CD4-positive, CD25-positive, alpha-beta regulatory T cell (primary cell): ENCODE measurements at regions not wholly inside any gene's neighbourhood (a gene's known extent, or its start where the extent isn't known, plus 50 kb on each side); places are given as distances from the start of the nearest gene placed in this dataset.

Experiments used
- ATAC-seq, 2 donors: fragments of 150-1000 bp; cut with Tn5 transposase; one replicate each; pipeline ENCODE4 v1.10.0; 2021; ENCODE audit warnings: low read depth in 2 of 2, moderate number of reproducible peaks in 2 of 2, moderate library complexity in 1 of 2
- DNase-seq, 3 donors: peaks; one replicate each; pipeline versions ENCODE4 v3.0.0 to v3.0.0-alpha.2; 2012 to 2022; ENCODE audit warnings: mixed read lengths in 1 of 3
- H3K27ac ChIP-seq: one replicate; pipeline ENCODE4 v1.7.0; 2013; ENCODE audit warnings: mild to moderate bottlenecking, low read length; ENCODE audit not compliant: insufficient read depth, poor library complexity, severe bottlenecking
- H3K27me3 ChIP-seq: one replicate; pipeline ENCODE4 v1.7.0; 2013; ENCODE audit warnings: low read length; ENCODE audit not compliant: control insufficient read depth, insufficient read depth
- H3K36me3 ChIP-seq: one replicate; pipeline ENCODE4 v1.7.0; 2013; ENCODE audit warnings: mild to moderate bottlenecking, low read length, moderate library complexity; ENCODE audit not compliant: control insufficient read depth, insufficient read depth
- H3K4me1 ChIP-seq: 2 replicates; pipeline ENCODE4 v1.7.0; 2013; ENCODE audit warnings: mild to moderate bottlenecking, low read length; ENCODE audit not compliant: insufficient read depth, control insufficient read depth, poor library complexity, severe bottlenecking
- H3K4me3 ChIP-seq: one replicate; pipeline ENCODE4 v1.7.0; 2013; ENCODE audit warnings: low read depth, mild to moderate bottlenecking, low read length, moderate library complexity
- H3K9me3 ChIP-seq, 2 experiments: 1 replicate in 1 of 2; 2 replicates in 1 of 2; pipeline ENCODE4 v1.7.0; 2013; ENCODE audit warnings: low read length in 2 of 2, mild to moderate bottlenecking in 1 of 2, moderate library complexity in 1 of 2; ENCODE audit not compliant: control insufficient read depth in 2 of 2
- H3K27ac Mint-ChIP-seq, 3 donors: one replicate each; pipeline ENCODE4 v1.8.0; 2020 to 2022; ENCODE audit warnings: mild to moderate bottlenecking in 3 of 3, mixed read lengths in 3 of 3, moderate library complexity in 2 of 3
- H3K27me3 Mint-ChIP-seq: one replicate; pipeline ENCODE4 v1.8.0; 2022; ENCODE audit warnings: mild to moderate bottlenecking, mixed read lengths
- H3K36me3 Mint-ChIP-seq: one replicate; pipeline ENCODE4 v1.8.0; 2020; ENCODE audit warnings: mixed read lengths
- H3K4me1 Mint-ChIP-seq, 4 donors: one replicate each; pipeline ENCODE4 v1.8.0; 2020 to 2022; ENCODE audit warnings: mixed read lengths in 4 of 4, mild to moderate bottlenecking in 1 of 4
- H3K4me3 Mint-ChIP-seq, 4 donors: one replicate each; pipeline ENCODE4 v1.8.0; 2020 to 2022; ENCODE audit warnings: mild to moderate bottlenecking in 4 of 4, mixed read lengths in 4 of 4, moderate library complexity in 3 of 4
- H3K9me3 Mint-ChIP-seq, 7 donors: one replicate each; pipeline ENCODE4 v1.8.0; 2020 to 2022; ENCODE audit warnings: mixed read lengths in 7 of 7, mild to moderate bottlenecking in 3 of 7, moderate library complexity in 2 of 7

- no peak overlapping the region for H3K27ac Mint-ChIP-seq
- no peak for ATAC-seq
- Histone ChIP-seq H3K9me3 (no peaks in the 10 kb centered on the region), H3K4me3 (no peak overlapping the region), H3K27me3 (no peaks in the 10 kb centered on the region), H3K4me1 (no peaks in the 10 kb centered on the region), H3K27ac (no peak overlapping the region), H3K36me3 (no peaks in the 10 kb centered on the region)
- DNase-seq, result no peak
- no peak overlapping the region for H3K4me3 Mint-ChIP-seq
- H3K36me3 Mint-ChIP-seq, result no peaks in the 10 kb centered on the region
- no peaks in the 10 kb centered on the region for H3K27me3 Mint-ChIP-seq
- no peaks in the 10 kb centered on the region for H3K4me1 Mint-ChIP-seq
- H3K9me3 Mint-ChIP-seq, result peaks cover 0 to 2% (median 0%) of the 10 kb centered on the region in 7 donors
Measured at GRCh38 chr6:80465513-80465912, 359.0 kb downstream of the BCKDHB start.

DNA sequence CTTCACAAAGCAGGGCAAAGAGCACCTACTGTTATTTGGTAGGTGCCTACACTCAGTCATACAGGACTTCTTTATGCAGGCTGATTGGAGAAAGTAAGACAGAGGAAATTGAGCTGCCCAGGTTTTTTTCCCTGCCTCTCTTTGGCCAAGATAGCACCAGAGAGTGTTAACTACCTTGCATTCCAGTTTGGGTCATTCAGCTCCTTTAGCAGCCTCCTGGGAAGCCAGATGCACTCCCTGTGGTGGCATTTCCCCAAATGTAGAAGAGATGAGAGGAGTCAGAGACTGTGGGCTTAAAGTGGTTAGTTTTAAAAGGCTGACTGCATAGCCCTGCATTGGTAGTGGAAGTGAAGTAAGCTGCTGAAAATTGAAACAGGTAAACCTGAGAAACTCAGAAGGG, 358.4 kb downstream of the BCKDHB start:
- no peak overlapping the region for H3K4me3 ChIP-seq
- DNase-seq (no peak), ATAC-seq (no peak)
- no peaks in the 10 kb centered on the region for H3K4me1 ChIP-seq
- no peak overlapping the region for H3K4me3 Mint-ChIP-seq
- H3K27me3 ChIP-seq, result no peaks in the 10 kb centered on the region
- no peaks in the 10 kb centered on the region for H3K36me3 Mint-ChIP-seq
- no peaks in the 10 kb centered on the region for H3K27me3 Mint-ChIP-seq
- H3K4me1 Mint-ChIP-seq, result no peaks in the 10 kb centered on the region
- H3K9me3 Mint-ChIP-seq, result peaks cover 0 to 2% (median 0%) of the 10 kb centered on the region in 7 donors
- no peak overlapping the region for H3K27ac Mint-ChIP-seq
- H3K27ac ChIP-seq, result no peak overlapping the region
- no peaks in the 10 kb centered on the region for H3K9me3 ChIP-seq
- H3K36me3 ChIP-seq, result no peaks in the 10 kb centered on the region

DNA sequence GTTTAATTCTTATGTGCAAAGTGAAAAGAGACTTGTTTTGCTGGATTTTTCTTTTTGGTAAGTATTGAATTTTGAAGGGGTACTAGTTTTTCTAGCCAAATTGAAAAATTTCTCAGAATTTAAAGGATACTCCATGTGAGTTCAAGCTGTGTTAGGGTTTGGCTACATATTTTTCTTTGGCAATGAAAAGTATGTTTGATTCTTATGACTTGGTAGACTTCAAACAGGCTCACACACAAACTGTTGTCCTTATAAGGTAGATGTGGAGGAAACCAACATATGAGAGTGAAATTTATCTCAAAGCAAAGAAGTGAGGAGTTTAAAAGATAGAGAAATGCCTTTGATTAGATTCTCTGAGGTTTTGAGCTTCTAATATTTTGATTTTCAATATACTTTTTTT, 356.7 kb downstream of the BCKDHB start:
- no peak overlapping the region for H3K27ac ChIP-seq
- ATAC-seq (no peak), DNase-seq (no peak)
- no peaks in the 10 kb centered on the region for H3K36me3 ChIP-seq
- no peaks in the 10 kb centered on the region for H3K4me1 Mint-ChIP-seq
- H3K4me1 ChIP-seq, result no peaks in the 10 kb centered on the region
- no peaks in the 10 kb centered on the region for H3K9me3 ChIP-seq
- H3K4me3 ChIP-seq, result no peak overlapping the region
- H3K27ac Mint-ChIP-seq, result no peak overlapping the region
- no peaks in the 10 kb centered on the region for H3K27me3 Mint-ChIP-seq
- no peak overlapping the region for H3K4me3 Mint-ChIP-seq
- peaks cover 0 to 2% (median 0%) of the 10 kb centered on the region in 7 donors for H3K9me3 Mint-ChIP-seq
- H3K36me3 Mint-ChIP-seq, result no peaks in the 10 kb centered on the region
- no peaks in the 10 kb centered on the region for H3K27me3 ChIP-seq

- H3K9me3 Mint-ChIP-seq, result peaks cover 0 to 2% (median 0%) of the 10 kb centered on the region in 7 donors
- H3K27ac ChIP-seq, result no peak overlapping the region
- H3K36me3 ChIP-seq, result no peaks in the 10 kb centered on the region
- no peak overlapping the region for H3K27ac Mint-ChIP-seq
- no peaks in the 10 kb centered on the region for H3K36me3 Mint-ChIP-seq
- H3K4me3 Mint-ChIP-seq, result no peak overlapping the region
- H3K4me1 Mint-ChIP-seq, result no peaks in the 10 kb centered on the region
- ATAC-seq (no peak), DNase-seq (no peak)
- H3K27me3 ChIP-seq, result no peaks in the 10 kb centered on the region
- H3K9me3 ChIP-seq, result no peaks in the 10 kb centered on the region
- H3K4me1 ChIP-seq, result no peaks in the 10 kb centered on the region
- no peaks in the 10 kb centered on the region for H3K27me3 Mint-ChIP-seq
- no peak overlapping the region for H3K4me3 ChIP-seq
Measured at GRCh38 chr6:80460257-80460865, 353.9 kb downstream of the BCKDHB start.

- Histone ChIP-seq H3K27ac (no peak overlapping the region), H3K27me3 (no peaks in the 10 kb centered on the region), H3K9me3 (no peaks in the 10 kb centered on the region), H3K4me3 (no peak overlapping the region), H3K36me3 (no peaks in the 10 kb centered on the region), H3K4me1 (no peaks in the 10 kb centered on the region)
- Mint-ChIP-seq H3K4me1 (no peaks in the 10 kb centered on the region), H3K9me3 (peaks cover 0 to 2% (median 0%) of the 10 kb centered on the region in 7 donors), H3K27me3 (no peaks in the 10 kb centered on the region), H3K27ac (no peak overlapping the region), H3K4me3 (no peak overlapping the region), H3K36me3 (no peaks in the 10 kb centered on the region)
- ATAC-seq (no peak), DNase-seq (no peak)
Measured at GRCh38 chr6:80457439-80457933, 351.0 kb downstream of the BCKDHB start.

DNA sequence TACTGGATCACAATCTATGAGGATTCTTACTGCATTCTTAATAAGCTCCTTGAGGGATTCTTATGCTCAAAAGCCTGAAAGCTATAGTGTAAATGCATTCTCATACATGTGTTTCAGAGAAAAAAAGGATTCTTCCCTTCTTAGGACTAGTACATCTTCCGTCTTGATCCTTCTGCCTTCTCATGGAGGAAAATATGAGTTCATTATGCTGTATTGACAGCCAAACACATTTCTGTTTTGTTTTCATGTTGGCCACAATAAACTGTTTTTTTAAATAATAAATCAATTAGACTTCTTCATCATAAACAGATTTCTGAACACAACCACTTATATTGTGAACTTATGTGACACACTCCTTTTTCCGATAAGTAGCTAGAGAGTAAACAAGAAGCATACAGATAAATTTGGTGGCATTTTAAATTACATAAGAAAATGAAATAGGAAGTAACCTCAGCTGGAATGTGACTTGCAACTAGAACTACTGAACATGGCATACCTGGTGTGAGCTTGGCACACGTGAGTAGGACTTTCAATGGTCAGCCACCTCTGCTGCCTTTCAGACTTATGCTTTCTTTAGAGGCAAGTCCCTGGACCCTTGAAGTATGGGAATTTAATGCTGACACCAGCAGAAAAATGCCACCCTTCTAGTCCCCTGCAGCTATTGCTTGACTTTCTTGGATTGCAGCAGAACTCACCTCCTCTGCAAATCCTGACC, 350.4 kb downstream of the BCKDHB start:
- Histone ChIP-seq H3K36me3 (no peaks in the 10 kb centered on the region), H3K4me1 (no peaks in the 10 kb centered on the region), H3K27me3 (no peaks in the 10 kb centered on the region), H3K4me3 (no peak overlapping the region), H3K27ac (no peak overlapping the region), H3K9me3 (no peaks in the 10 kb centered on the region)
- DNase-seq (no peak), ATAC-seq (no peak)
- no peak overlapping the region for H3K27ac Mint-ChIP-seq
- no peaks in the 10 kb centered on the region for H3K27me3 Mint-ChIP-seq
- H3K36me3 Mint-ChIP-seq, result no peaks in the 10 kb centered on the region
- peaks cover 0 to 2% (median 0%) of the 10 kb centered on the region in 7 donors for H3K9me3 Mint-ChIP-seq
- H3K4me3 Mint-ChIP-seq, result no peak overlapping the region
- H3K4me1 Mint-ChIP-seq, result no peaks in the 10 kb centered on the region

DNA sequence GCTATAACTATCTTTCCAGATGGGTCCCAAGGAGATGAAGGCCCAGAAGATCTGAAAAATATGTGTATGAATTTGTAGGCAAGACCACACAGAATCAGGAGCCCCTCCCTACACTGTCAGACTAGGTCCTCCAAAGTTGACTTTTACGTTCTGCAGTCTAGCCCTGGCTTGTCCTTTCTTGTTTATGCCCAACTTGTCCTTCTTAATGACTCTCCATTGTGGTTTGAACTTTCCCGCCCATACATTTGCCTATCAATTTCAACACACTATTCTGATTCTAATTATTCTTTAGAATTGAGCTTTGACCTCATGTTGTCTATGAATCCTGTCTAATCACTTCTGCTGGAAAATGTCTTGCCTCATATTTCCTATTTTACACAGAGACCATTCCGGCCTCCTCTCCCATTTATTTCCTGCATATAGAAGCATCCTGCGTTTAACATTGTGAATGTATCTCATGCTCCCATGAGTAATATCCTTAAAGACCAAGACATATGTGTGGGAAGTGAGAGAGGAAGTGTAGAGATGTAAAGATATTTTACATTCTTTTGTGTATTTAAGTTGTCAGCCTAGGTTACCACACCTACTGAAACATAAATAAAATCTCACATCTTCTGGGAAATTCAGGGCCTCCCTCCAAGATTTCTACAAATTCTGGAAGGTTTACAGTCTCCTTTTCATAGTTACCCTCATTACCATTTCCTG, 348.3 kb downstream of the BCKDHB start:
- Histone ChIP-seq H3K9me3 (no peaks in the 10 kb centered on the region), H3K4me3 (no peak overlapping the region), H3K27ac (no peak overlapping the region), H3K27me3 (no peaks in the 10 kb centered on the region), H3K36me3 (no peaks in the 10 kb centered on the region), H3K4me1 (no peaks in the 10 kb centered on the region)
- Mint-ChIP-seq H3K27ac (no peak overlapping the region), H3K9me3 (peaks cover 0 to 2% (median 0%) of the 10 kb centered on the region in 7 donors), H3K36me3 (no peaks in the 10 kb centered on the region), H3K4me1 (no peaks in the 10 kb centered on the region), H3K4me3 (no peak overlapping the region), H3K27me3 (no peaks in the 10 kb centered on the region)
- no peak for ATAC-seq
- no peak for DNase-seq
